PC-3 (cell line): ENCODE measurements at regions not wholly inside any gene's neighbourhood (a gene's known extent, or its start where the extent isn't known, plus 50 kb on each side); places are given as distances from the start of the nearest gene placed in this dataset.
"Not testable (repeated sequence)": the region's sequence is repeated elsewhere in the genome, so short reads cannot be mapped to it uniquely, and the experiment has no call there.

Experiments used
- ATAC-seq: fragments of 200-7000 bp; cut with Tn5 transposase; 2 replicates; pipeline ENCODE4 v1.9.1; 2020; ENCODE audit warnings: mild to moderate bottlenecking, moderate library complexity
- BruUV-seq: library from RNA; stranded (reverse); fragments of 400-500 nt; replicated peaks from 2 replicates; lab custom pipeline; 2021; lab: Mats Ljungman, UMichigan
- CTCF ChIA-PET: fragments of 300-600 bp; sonication (Branson Sonifier 250); formaldehyde crosslinking; loops from one replicate; lab custom pipeline; 2022; ENCODE audit warnings: antibody characterized with exemption; lab: Charles Lee
- POLR2A ChIA-PET: fragments of 300-600 bp; sonication (Branson Sonifier 250); formaldehyde crosslinking; loops from one replicate; lab custom pipeline; 2022; ENCODE audit warnings: antibody characterized with exemption; ENCODE audit not compliant: unreplicated experiment; lab: Charles Lee
- DNase-seq: peaks from one replicate; pipeline ENCODE4 v3.0.0-alpha.2; 2015
- H2AFZ ChIP-seq: fragments of 300-600 bp; sonication (generic); 2 replicates; pipeline ENCODE4 v1.6.0; 2016; ENCODE audit warnings: antibody characterized with exemption, low read length
- H3F3A ChIP-seq: fragments of 300-600 bp; sonication (generic); one replicate; pipeline ENCODE4 v1.6.0; 2017; ENCODE audit warnings: antibody characterized with exemption, low read length, control low read depth, mild to moderate bottlenecking; ENCODE audit not compliant: unreplicated experiment
- H3K27ac ChIP-seq: fragments of 300-600 bp; sonication (generic); 2 replicates; pipeline ENCODE4 v1.5.1; 2016; ENCODE audit warnings: mild to moderate bottlenecking, low read length
- H3K27me3 ChIP-seq: fragments of 300-600 bp; sonication (generic); 2 replicates; pipeline ENCODE4 v1.6.1; 2016; ENCODE audit warnings: low read length, mixed read lengths
- H3K36me3 ChIP-seq: fragments of 300-600 bp; sonication (generic); 2 replicates; pipeline ENCODE4 v1.6.1; 2016; ENCODE audit warnings: low read depth, mixed run types, low read length, mixed read lengths
- H3K4me1 ChIP-seq: fragments of 300-600 bp; sonication (generic); 2 replicates; pipeline ENCODE4 v1.5.1; 2016; ENCODE audit warnings: low read length; ENCODE audit not compliant: insufficient read depth
- H3K4me2 ChIP-seq: fragments of 300-600 bp; sonication (generic); 2 replicates; pipeline ENCODE4 v1.6.0; 2016; ENCODE audit warnings: low read length
- H3K4me3 ChIP-seq: fragments of 300-600 bp; sonication (generic); 2 replicates; pipeline ENCODE4 v1.5.1; 2016; ENCODE audit warnings: mild to moderate bottlenecking, low read length, mixed read lengths
- H3K79me2 ChIP-seq: fragments of 300-600 bp; sonication (generic); 2 replicates; pipeline ENCODE4 v1.6.1; 2017; ENCODE audit warnings: low read length, mixed read lengths
- H3K9ac ChIP-seq: fragments of 300-600 bp; sonication (generic); 2 replicates; pipeline ENCODE4 v1.6.0; 2016; ENCODE audit warnings: mild to moderate bottlenecking, low read length
- H3K9me2 ChIP-seq: fragments of 300-600 bp; sonication (generic); replicated peaks from 2 replicates; pipeline ENCODE4 v1.6.1; 2016; ENCODE audit warnings: mixed run types, low read length, mixed read lengths
- H3K9me3 ChIP-seq: fragments of 300-600 bp; sonication (generic); 2 replicates; pipeline ENCODE4 v1.6.1; 2016; ENCODE audit warnings: low read length, mixed read lengths
- H4K20me1 ChIP-seq: fragments of 300-600 bp; sonication (generic); 2 replicates; pipeline ENCODE4 v1.6.1; 2016; ENCODE audit warnings: low read length, mixed read lengths
- EZH2 ChIP-seq: fragments of 300-600 bp; sonication (generic); IDR thresholded peaks from one replicate; pipeline ENCODE4 v1.6.1; 2017; ENCODE audit warnings: antibody characterized with exemption, mild to moderate bottlenecking, low read length; ENCODE audit not compliant: unreplicated experiment
- EZH2phosphoT487 ChIP-seq: fragments of 300-600 bp; sonication (generic); IDR thresholded peaks from 2 replicates; pipeline ENCODE4 v1.6.1; 2018; ENCODE audit warnings: mild to moderate bottlenecking, antibody characterized with exemption, low read length, borderline replicate concordance
- intact Hi-C: fragments of 100-400 bp; cut with micrococcal nuclease; formaldehyde crosslinking; loops from 2 replicates; pipeline ENCODE4 v1.9.0; 2023
- TF ChIP-seq, protein P1 (sequence below): fragments of 300-600 bp; sonication (generic); conservative IDR thresholded peaks from 2 replicates; pipeline ENCODE4 v1.5.1; 2017; ENCODE audit warnings: antibody characterized with exemption, low read depth, mild to moderate bottlenecking, low read length

DNA sequence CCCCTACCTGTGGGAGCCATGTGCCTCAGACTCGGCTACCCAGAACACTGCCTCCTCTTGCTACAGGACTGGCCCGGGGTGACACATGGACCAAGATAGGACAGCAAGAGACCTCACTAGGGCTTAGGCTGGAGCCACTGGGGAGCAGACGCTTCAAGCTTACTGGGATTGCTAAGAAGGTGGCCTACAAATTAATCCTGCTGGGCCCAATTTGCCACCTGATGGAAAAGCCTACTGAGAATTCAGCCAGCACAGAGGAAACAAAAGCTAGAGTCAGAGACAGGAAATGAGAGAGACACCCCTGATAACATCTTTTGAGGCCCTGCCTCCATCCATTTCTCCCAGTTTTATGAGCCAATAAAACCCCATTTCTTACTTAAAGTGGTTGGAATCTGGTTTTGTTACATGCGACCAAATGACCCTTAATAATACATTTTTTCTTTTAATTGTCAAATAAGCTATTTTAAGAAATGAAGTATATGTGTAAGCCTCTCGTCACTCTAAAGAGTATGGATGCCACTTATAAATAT lies 282.1 kb downstream of the CXCL12 start:
- no TSS peak for BruUV-seq
- Histone ChIP-seq H3F3A (no peaks in the 10 kb centered on the region), H3K27ac (no peak overlapping the region), H3K4me3 (no peak overlapping the region), H3K9me2 (no peaks in the 10 kb centered on the region), H3K9me3 (no peaks in the 10 kb centered on the region), H3K4me2 (no peak overlapping the region), H3K79me2 (no peaks in the 10 kb centered on the region), H3K36me3 (no peaks in the 10 kb centered on the region), H3K4me1 (no peaks in the 10 kb centered on the region), H2AFZ (no peak overlapping the region), H3K9ac (no peak overlapping the region), H4K20me1 (no peaks in the 10 kb centered on the region), H3K27me3 (no peaks in the 10 kb centered on the region)
- ATAC-seq (no peak), DNase-seq (no peak)
- TF ChIP-seq EZH2phosphoT487 (no peak), EZH2 (no peak)
- TF ChIP-seq, protein P1, sequence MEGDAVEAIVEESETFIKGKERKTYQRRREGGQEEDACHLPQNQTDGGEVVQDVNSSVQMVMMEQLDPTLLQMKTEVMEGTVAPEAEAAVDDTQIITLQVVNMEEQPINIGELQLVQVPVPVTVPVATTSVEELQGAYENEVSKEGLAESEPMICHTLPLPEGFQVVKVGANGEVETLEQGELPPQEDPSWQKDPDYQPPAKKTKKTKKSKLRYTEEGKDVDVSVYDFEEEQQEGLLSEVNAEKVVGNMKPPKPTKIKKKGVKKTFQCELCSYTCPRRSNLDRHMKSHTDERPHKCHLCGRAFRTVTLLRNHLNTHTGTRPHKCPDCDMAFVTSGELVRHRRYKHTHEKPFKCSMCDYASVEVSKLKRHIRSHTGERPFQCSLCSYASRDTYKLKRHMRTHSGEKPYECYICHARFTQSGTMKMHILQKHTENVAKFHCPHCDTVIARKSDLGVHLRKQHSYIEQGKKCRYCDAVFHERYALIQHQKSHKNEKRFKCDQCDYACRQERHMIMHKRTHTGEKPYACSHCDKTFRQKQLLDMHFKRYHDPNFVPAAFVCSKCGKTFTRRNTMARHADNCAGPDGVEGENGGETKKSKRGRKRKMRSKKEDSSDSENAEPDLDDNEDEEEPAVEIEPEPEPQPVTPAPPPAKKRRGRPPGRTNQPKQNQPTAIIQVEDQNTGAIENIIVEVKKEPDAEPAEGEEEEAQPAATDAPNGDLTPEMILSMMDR = no peak
- ChIA-PET CTCF (no interaction called here), POLR2A (no interaction called here)
- intact Hi-C loops = no loop called here

DNA sequence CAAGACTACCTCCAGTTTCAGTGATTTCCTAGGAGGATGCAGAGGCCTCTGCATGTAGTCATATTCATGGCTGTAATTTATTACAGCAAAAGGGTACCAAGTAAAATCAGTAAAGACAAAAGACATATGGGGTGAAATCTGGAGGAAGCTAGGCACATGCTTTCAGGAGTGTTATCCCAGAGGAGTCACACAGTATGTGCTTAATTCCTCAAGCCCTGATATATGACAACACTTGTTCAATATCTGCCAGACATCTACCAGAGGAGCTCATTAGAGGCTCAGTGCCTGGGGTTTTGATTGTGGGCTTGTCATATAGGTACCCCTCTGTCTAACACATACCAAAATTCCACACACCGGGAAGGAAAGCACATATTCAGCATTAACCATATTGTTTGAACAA lies 283.8 kb downstream of the CXCL12 start:
- no peaks in the 10 kb centered on the region for H3K9me3 ChIP-seq
- no peaks in the 10 kb centered on the region for H3K27me3 ChIP-seq
- H3K79me2 ChIP-seq = no peaks in the 10 kb centered on the region
- H3K36me3 ChIP-seq = no peaks in the 10 kb centered on the region
- intact Hi-C loops = no loop called here
- no peak overlapping the region for H2AFZ ChIP-seq
- BruUV-seq = no TSS peak
- H3K9me2 ChIP-seq = no peaks in the 10 kb centered on the region
- H3K4me2 ChIP-seq = no peak overlapping the region
- ATAC-seq (no peak), DNase-seq (no peak)
- TF ChIP-seq EZH2 = no peak
- TF ChIP-seq, protein P1 = no peak
- ChIA-PET CTCF (no interaction called here), POLR2A (no interaction called here)
- H4K20me1 ChIP-seq = no peaks in the 10 kb centered on the region
- H3K4me3 ChIP-seq = no peak overlapping the region
- H3K9ac ChIP-seq = no peak overlapping the region
- no peaks in the 10 kb centered on the region for H3K4me1 ChIP-seq
- no peaks in the 10 kb centered on the region for H3F3A ChIP-seq
- H3K27ac ChIP-seq = no peak overlapping the region

DNA sequence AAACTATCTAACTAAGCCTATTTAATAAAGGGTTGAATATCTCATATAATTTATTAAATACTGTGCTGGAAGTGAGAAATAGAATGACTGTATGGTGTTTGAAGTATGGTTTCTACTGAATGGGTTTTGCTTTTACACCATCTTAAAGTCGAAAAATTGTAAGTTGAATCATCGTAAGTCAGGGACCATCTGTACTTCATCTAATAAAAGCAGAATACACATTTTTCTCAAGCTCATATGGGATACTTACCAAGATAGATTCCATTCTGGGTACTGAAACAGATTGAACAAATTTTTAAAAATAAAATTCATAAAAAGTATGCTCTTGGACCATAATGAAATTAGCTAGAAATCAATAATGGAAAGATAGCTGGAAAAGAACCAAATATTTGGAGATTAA lies 285.4 kb downstream of the CXCL12 start:
- DNase-seq (no peak), ATAC-seq (no peak)
- no peaks in the 10 kb centered on the region for H4K20me1 ChIP-seq
- no peak overlapping the region for H3K4me3 ChIP-seq
- intact Hi-C loops = no loop called here
- H3K4me1 ChIP-seq = no peaks in the 10 kb centered on the region
- H3F3A ChIP-seq = no peaks in the 10 kb centered on the region
- H3K4me2 ChIP-seq = no peak overlapping the region
- H3K9ac ChIP-seq = no peak overlapping the region
- no peak overlapping the region for H2AFZ ChIP-seq
- ChIA-PET POLR2A (no interaction called here), CTCF (no interaction called here)
- no peaks in the 10 kb centered on the region for H3K9me3 ChIP-seq
- no peak overlapping the region for H3K27ac ChIP-seq
- TF ChIP-seq EZH2phosphoT487 (no peak), EZH2 (no peak)
- TF ChIP-seq, protein P1 = no peak
- no peaks in the 10 kb centered on the region for H3K9me2 ChIP-seq
- H3K36me3 ChIP-seq = no peaks in the 10 kb centered on the region
- H3K27me3 ChIP-seq = no peaks in the 10 kb centered on the region
- no peaks in the 10 kb centered on the region for H3K79me2 ChIP-seq
- BruUV-seq = no TSS peak

DNA sequence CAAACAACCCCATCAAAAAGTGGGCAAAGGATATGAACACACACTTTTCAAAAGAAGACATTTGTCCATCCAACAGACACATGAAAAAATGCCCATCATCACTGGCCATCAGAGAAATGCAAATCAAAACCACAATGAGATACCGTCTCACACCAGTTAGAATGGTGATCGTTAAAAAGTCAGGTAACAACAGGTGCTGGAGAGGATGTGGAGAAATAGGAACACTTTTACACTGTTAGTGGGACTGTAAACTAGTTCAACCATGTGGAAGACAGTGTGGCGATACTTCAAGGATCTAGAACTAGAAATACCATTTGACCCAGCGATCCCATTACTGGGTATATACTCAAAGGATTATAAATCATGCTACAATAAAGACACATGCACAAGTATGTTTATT lies 288.7 kb downstream of the CXCL12 start:
- H4K20me1 ChIP-seq, H3K9me2 ChIP-seq, H3K4me2 ChIP-seq, ATAC-seq, CTCF ChIA-PET, DNase-seq, intact Hi-C loops, H3K9me3 ChIP-seq, H3K36me3 ChIP-seq, H3K4me1 ChIP-seq, H3K79me2 ChIP-seq, H3F3A ChIP-seq, H3K4me3 ChIP-seq, H2AFZ ChIP-seq, H3K9ac ChIP-seq, POLR2A ChIA-PET, H3K27me3 ChIP-seq, H3K27ac ChIP-seq, BruUV-seq: not testable (repeated sequence)
